HT-29 (cell line): ENCODE measurements at regions not wholly inside any gene's neighbourhood (a gene's known extent, or its start where the extent isn't known, plus 50 kb on each side); places are given as distances from the start of the nearest gene placed in this dataset.

Source experiments
- DNase-seq: peaks from one replicate; pipeline ENCODE4 v3.0.0-alpha.2; 2015; ENCODE audit warnings: low spot score

GRCh38 chr9:8262625-8263622, 463.3 kb upstream of the DMAC1 start:
- DNase-seq: no peak

GRCh38 chr9:8261737-8262136, 462.2 kb upstream of the DMAC1 start:
- DNase-seq: no peak

GRCh38 chr9:8259028-8259427, 459.4 kb upstream of the DMAC1 start:
- no peak for DNase-seq

- no peak for DNase-seq
These were observed 457.3 kb upstream of the DMAC1 start for GRCh38 chr9:8256880-8257279.

GRCh38 chr9:8255850-8256249, 456.3 kb upstream of the DMAC1 start:
- DNase-seq: no peak

- no peak for DNase-seq
These were observed 455.0 kb upstream of the DMAC1 start for GRCh38 chr9:8254541-8254940.

GRCh38 chr9:8252445-8252844, 452.9 kb upstream of the DMAC1 start:
- no peak for DNase-seq

GRCh38 chr9:8251566-8251965, 452.0 kb upstream of the DMAC1 start:
- DNase-seq: no peak

GRCh38 chr9:8244505-8245092, 445.0 kb upstream of the DMAC1 start:
- DNase-seq: no peak

GRCh38 chr9:8241201-8241600, 441.6 kb upstream of the DMAC1 start:
- no peak for DNase-seq

- DNase-seq: no peak
These were observed 437.5 kb upstream of the DMAC1 start for GRCh38 chr9:8237096-8237495.

GRCh38 chr9:8235489-8235888, 435.9 kb upstream of the DMAC1 start:
- DNase-seq: no peak

- DNase-seq: no peak
These were observed 434.7 kb upstream of the DMAC1 start for GRCh38 chr9:8234316-8234715.

GRCh38 chr9:8232726-8233125, 433.1 kb upstream of the DMAC1 start:
- no peak for DNase-seq

- no peak for DNase-seq
These were observed 429.6 kb upstream of the DMAC1 start for GRCh38 chr9:8229226-8229625.

- no peak for DNase-seq
These were observed 424.8 kb upstream of the DMAC1 start for GRCh38 chr9:8224381-8224801.

GRCh38 chr9:8223861-8224260, 424.3 kb upstream of the DMAC1 start:
- DNase-seq: no peak

GRCh38 chr9:8221462-8221861, 421.9 kb upstream of the DMAC1 start:
- DNase-seq: no peak

- DNase-seq: no peak
These were observed 408.9 kb upstream of the DMAC1 start for GRCh38 chr9:8208465-8208864.

GRCh38 chr9:8207596-8207995, 408.0 kb upstream of the DMAC1 start:
- DNase-seq: no peak

GRCh38 chr9:8206720-8207119, 407.1 kb upstream of the DMAC1 start:
- no peak for DNase-seq

- no peak for DNase-seq
These were observed 406.0 kb upstream of the DMAC1 start for GRCh38 chr9:8205576-8205975.

GRCh38 chr9:8189881-8190280, 390.3 kb upstream of the DMAC1 start:
- no peak for DNase-seq
